ENCODE measurements at regions not wholly inside any gene's neighbourhood (a gene's known extent, or its start where the extent isn't known, plus 50 kb on each side); places are given as distances from the start of the nearest gene placed in this dataset.

DNA sequence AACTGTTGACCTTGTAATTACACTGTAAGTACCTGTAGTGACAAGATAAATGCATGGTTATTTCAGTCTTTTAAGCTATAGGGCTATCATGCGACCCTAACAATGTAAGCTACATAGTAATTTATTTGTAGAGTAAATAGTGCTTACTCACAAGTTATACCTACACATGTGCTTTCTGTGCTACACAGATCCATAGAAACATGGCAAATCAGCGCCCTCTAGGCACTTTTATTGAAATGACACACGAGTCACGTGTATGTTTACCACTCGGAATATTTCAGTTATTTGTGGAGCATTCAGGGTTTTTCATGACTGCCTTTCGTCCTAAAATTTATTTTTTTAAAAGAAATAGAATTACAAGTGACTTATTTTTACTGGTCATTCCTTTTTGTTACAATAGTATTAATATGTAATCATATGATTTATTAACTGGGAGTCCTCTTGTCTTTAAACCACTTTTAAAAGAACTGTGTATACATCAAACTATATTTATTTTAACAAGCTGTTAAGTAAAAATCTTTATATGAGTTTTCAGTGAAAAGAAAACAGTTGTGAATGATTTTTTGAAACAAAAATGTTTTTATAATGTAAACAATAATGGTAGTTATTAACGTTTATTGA, 1242.3 kb upstream of the WWC1 start:
- TF ChIP-seq ZFP30 (CRISPR knock-in tag; IDR thresholded peaks at IDR 0.05): no peak
- TF ChIP-seq POU6F1 (CRISPR knock-in tag; IDR thresholded peaks at IDR 0.05; ENCODE audit: borderline replicate concordance, low read depth): no peak
- TF ChIP-seq ZNF8 (CRISPR knock-in tag; IDR thresholded peaks at IDR 0.05): no peak
- no peak for TF ChIP-seq SNAI2 (CRISPR knock-in tag; IDR thresholded peaks at IDR 0.05)
- no peak for TF ChIP-seq TOX (CRISPR knock-in tag; IDR thresholded peaks at IDR 0.05; ENCODE audit: borderline replicate concordance)
- no peak for TF ChIP-seq ZNF70 (CRISPR knock-in tag; IDR thresholded peaks at IDR 0.05)

Data from SK-N-SH treated with all-trans-retinoic acid at 6 μM for 48 hours (cell line).